ENCODE measurements at regions not wholly inside any gene's neighbourhood (a gene's known extent, or its start where the extent isn't known, plus 50 kb on each side); places are given as distances from the start of the nearest gene placed in this dataset.
A peak's percentile ranks its signal among the peaks of the same experiment; 100 is the strongest.

DNA sequence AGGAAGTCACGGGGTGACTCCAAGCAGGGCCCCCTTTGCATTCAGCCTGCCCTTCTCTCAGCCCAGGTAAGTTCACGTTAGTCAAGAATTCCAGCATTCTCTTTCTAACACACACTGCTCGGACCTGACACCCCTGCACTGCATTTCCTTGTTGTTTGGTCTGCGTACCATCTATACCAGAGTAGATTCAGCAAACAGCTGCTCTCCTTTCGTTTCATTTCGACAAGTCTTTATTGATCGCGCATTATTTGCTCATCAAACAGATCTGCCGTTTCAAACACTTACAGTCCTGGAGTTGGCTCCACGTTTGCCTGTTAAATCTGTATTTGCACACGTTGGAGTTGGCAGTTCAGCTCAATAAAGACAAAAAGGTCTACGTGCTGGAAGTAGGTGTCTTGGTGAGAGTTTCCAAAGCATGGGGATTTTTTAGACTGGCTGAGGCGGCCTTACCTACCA, 495.1 kb downstream of the RPS24 start:
- no peak overlapping the region for H3K27ac Mint-ChIP-seq (ENCODE audit: low read depth, unreplicated experiment)
- H3K4me3 Mint-ChIP-seq (ENCODE audit: unreplicated experiment) = no peak overlapping the region
- CTCF ChIA-PET = interaction anchor here (0.8 kb wide), 1 partner anchor 120 kb away, joined by 4 read pairs; no protein-coding TSS in a partner anchor
- no peaks in the 10 kb centered on the region for H3K9me3 Mint-ChIP-seq (ENCODE audit: unreplicated experiment)
- intact Hi-C loops (cut with micrococcal nuclease) = no loop called here
- POLR2A ChIA-PET = no interaction called here
- no peak for DNase-seq (ENCODE audit: unreplicated experiment)
- peaks cover 67% of the 10 kb centered on the region for H3K27me3 Mint-ChIP-seq (ENCODE audit: insufficient read depth, unreplicated experiment)
- H3K36me3 Mint-ChIP-seq (ENCODE audit: insufficient read depth, unreplicated experiment) = no peaks in the 10 kb centered on the region
- TF ChIP-seq, protein P1, sequence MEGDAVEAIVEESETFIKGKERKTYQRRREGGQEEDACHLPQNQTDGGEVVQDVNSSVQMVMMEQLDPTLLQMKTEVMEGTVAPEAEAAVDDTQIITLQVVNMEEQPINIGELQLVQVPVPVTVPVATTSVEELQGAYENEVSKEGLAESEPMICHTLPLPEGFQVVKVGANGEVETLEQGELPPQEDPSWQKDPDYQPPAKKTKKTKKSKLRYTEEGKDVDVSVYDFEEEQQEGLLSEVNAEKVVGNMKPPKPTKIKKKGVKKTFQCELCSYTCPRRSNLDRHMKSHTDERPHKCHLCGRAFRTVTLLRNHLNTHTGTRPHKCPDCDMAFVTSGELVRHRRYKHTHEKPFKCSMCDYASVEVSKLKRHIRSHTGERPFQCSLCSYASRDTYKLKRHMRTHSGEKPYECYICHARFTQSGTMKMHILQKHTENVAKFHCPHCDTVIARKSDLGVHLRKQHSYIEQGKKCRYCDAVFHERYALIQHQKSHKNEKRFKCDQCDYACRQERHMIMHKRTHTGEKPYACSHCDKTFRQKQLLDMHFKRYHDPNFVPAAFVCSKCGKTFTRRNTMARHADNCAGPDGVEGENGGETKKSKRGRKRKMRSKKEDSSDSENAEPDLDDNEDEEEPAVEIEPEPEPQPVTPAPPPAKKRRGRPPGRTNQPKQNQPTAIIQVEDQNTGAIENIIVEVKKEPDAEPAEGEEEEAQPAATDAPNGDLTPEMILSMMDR (IDR thresholded peaks at IDR 0.05; ENCODE audit: unreplicated experiment) = no peak
- BruUV-seq (replicated peaks) = no TSS peak
- H3K4me1 Mint-ChIP-seq (ENCODE audit: insufficient read depth, unreplicated experiment) = no peaks in the 10 kb centered on the region

DNA sequence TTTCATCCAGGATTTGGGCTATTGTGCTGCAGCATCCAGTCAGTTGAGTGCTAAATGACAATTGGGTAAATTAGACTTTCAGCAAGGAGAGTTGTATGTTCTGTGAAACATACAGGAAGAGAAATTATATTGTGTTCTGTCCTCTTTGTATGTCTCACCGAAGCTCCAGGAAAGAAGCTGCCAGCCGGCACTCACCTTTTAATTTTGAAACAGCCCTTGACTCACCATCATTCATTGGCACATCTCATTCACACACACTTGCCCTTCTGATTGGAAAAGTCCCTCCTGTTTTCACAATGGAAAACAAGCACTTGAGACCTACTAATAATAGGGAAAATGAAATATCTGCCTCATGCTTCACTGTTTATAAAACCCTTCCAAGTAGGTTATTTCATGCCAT, 495.6 kb downstream of the RPS24 start:
- Mint-ChIP-seq H3K4me3 (ENCODE audit: unreplicated experiment) (no peak overlapping the region), H3K27me3 (ENCODE audit: insufficient read depth, unreplicated experiment) (peaks cover 63% of the 10 kb centered on the region), H3K4me1 (ENCODE audit: insufficient read depth, unreplicated experiment) (no peaks in the 10 kb centered on the region), H3K27ac (ENCODE audit: low read depth, unreplicated experiment) (no peak overlapping the region), H3K9me3 (ENCODE audit: unreplicated experiment) (no peaks in the 10 kb centered on the region), H3K36me3 (ENCODE audit: insufficient read depth, unreplicated experiment) (no peaks in the 10 kb centered on the region)
- TF ChIP-seq, protein P1 (IDR thresholded peaks at IDR 0.05; ENCODE audit: unreplicated experiment) = no peak
- DNase-seq (ENCODE audit: unreplicated experiment) = peak; percentile 5
- intact Hi-C loops (cut with micrococcal nuclease) = no loop called here
- CTCF ChIA-PET = no interaction called here
- BruUV-seq (replicated peaks) = no TSS peak
- POLR2A ChIA-PET = no interaction called here

DNA sequence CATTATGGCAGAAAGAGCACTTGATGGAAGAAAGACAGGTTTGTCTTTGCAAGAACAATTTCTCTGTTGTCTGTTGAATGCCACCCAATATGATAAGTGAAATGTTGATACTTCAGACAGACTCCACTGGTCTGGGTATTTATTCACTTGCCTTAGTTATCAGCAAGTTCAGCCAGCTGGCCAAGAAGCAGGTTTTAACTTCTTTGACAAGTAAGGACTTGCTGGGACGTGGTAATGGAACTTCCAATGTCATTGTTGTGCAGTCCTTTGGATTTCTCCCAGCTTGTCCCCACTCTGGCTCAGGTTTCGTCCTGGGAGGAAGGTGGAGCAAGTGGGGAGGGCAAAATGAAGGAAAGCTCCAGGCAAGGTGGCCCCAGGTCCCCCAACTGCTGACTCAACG, 497.4 kb downstream of the RPS24 start:
- peaks cover 45% of the 10 kb centered on the region for H3K27me3 Mint-ChIP-seq (ENCODE audit: insufficient read depth, unreplicated experiment)
- no peaks in the 10 kb centered on the region for H3K9me3 Mint-ChIP-seq (ENCODE audit: unreplicated experiment)
- no TSS peak for BruUV-seq (replicated peaks)
- H3K27ac Mint-ChIP-seq (ENCODE audit: low read depth, unreplicated experiment) = no peak overlapping the region
- CTCF ChIA-PET = no interaction called here
- TF ChIP-seq, protein P1 (IDR thresholded peaks at IDR 0.05; ENCODE audit: unreplicated experiment) = no peak
- intact Hi-C loops (cut with micrococcal nuclease) = no loop called here
- DNase-seq (ENCODE audit: unreplicated experiment) = no peak
- H3K4me3 Mint-ChIP-seq (ENCODE audit: unreplicated experiment) = no peak overlapping the region
- POLR2A ChIA-PET = no interaction called here
- no peaks in the 10 kb centered on the region for H3K36me3 Mint-ChIP-seq (ENCODE audit: insufficient read depth, unreplicated experiment)
- no peaks in the 10 kb centered on the region for H3K4me1 Mint-ChIP-seq (ENCODE audit: insufficient read depth, unreplicated experiment)

DNA sequence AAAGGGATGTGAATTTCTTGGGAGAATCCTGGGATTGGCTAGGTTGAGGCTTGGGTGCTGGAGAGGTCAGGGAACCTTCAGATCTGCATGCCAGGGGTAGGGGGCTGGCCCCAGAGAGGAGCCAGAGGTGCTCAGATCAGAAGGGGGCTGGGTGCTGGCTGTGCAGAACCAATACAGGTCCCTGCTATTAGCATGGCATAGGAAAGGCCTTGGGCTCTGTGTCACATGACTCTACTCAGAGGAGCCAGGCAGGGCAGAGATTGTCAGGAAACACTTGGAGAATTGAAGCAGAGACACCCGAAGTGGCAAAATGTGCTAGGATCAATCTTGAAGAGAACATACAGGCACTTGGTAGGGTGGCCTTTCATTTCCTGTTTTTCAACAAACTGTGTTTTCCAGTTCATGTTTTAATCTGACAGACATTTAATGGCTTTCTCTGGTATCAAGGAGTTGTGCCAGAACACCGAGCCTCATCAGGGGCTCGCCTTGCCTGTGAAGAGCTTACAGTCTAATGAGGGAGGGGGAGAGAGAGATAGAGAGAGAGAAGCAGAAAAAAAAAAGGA, 498.9 kb downstream of the RPS24 start:
- ChIA-PET CTCF (interaction anchor here (1.2 kb wide), 1 partner anchor 15 kb away, joined by 3 read pairs; no protein-coding TSS in a partner anchor), POLR2A (no interaction called here)
- no peaks in the 10 kb centered on the region for H3K9me3 Mint-ChIP-seq (ENCODE audit: unreplicated experiment)
- peaks cover 45% of the 10 kb centered on the region for H3K27me3 Mint-ChIP-seq (ENCODE audit: insufficient read depth, unreplicated experiment)
- no peaks in the 10 kb centered on the region for H3K36me3 Mint-ChIP-seq (ENCODE audit: insufficient read depth, unreplicated experiment)
- TF ChIP-seq, protein P1 (IDR thresholded peaks at IDR 0.05; ENCODE audit: unreplicated experiment) = no peak
- H3K4me3 Mint-ChIP-seq (ENCODE audit: unreplicated experiment) = no peak overlapping the region
- H3K27ac Mint-ChIP-seq (ENCODE audit: low read depth, unreplicated experiment) = no peak overlapping the region
- H3K4me1 Mint-ChIP-seq (ENCODE audit: insufficient read depth, unreplicated experiment) = no peaks in the 10 kb centered on the region
- no peak for DNase-seq (ENCODE audit: unreplicated experiment)
- intact Hi-C loops (cut with micrococcal nuclease) = no loop called here
- BruUV-seq (replicated peaks) = no TSS peak

Measured in MCF 10A (cell line).